Activated T-helper 17 cell treated with anti-CD3 and anti-CD28 coated beads, Interleukin-2, amount 50 U/mL, for 72 hours (primary cell): ENCODE measurements at regions not wholly inside any gene's neighbourhood (a gene's known extent, or its start where the extent isn't known, plus 50 kb on each side); places are given as distances from the start of the nearest gene placed in this dataset.

Experiments
- ATAC-seq: fragments of 150-1000 bp; cut with Tn5 transposase; replicated peaks from 2 replicates; pipeline ENCODE4 v1.10.0; 2021; ENCODE audit warnings: mild to moderate bottlenecking, moderate library complexity
- H3K27ac Mint-ChIP-seq: one replicate; pipeline ENCODE4 v1.8.0; 2022; ENCODE audit warnings: mixed read lengths
- H3K27me3 Mint-ChIP-seq: one replicate; pipeline ENCODE4 v1.8.0; 2022; ENCODE audit warnings: mixed read lengths
- H3K36me3 Mint-ChIP-seq: one replicate; pipeline ENCODE4 v1.8.0; 2022; ENCODE audit warnings: low read depth, mild to moderate bottlenecking, mixed read lengths
- H3K4me1 Mint-ChIP-seq: one replicate; pipeline ENCODE4 v1.8.0; 2022; ENCODE audit warnings: mixed read lengths
- H3K4me3 Mint-ChIP-seq: one replicate; pipeline ENCODE4 v1.8.0; 2022; ENCODE audit warnings: mild to moderate bottlenecking, mixed read lengths
- H3K9me3 Mint-ChIP-seq: one replicate; pipeline ENCODE4 v1.8.0; 2022; ENCODE audit warnings: mixed read lengths

DNA sequence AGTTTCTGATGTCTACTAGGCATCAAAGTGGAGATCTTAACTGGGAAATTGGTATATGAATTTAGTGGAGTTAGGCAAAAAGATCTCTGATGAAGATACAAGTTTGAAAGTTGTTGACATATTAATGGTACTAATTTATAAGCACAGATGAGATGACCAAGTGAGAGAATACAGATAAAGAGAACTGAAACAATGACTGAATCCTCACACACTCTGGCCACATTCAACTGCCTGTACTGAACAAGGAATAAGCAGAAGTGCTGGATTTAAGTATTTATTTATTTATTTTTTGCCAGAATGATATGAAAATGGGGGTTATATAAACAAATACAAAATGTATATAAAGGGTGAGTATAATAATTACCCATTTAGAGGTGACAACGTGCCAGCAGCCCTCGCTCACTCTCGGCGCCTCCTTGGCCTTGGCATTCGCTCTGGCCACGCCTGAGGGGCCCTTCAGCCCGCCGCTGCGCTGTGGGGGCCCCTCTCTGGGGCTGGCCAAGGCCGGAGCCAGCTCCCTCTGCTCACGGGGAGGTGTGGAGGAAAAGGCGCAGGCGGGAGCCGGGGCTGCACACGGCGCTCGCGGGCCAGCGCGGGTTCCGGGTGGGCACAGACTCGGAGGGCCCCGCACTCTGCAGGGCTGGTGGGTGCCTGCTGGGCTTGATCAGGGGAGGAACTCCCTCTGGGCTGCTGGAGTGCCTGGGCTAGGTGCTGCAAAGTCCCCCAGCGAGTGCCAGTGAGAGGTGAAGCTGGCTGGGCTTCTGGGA, 1363.9 kb upstream of the CRIM1 start:
- Mint-ChIP-seq H3K36me3 (no peaks in the 10 kb centered on the region), H3K4me3 (no peak overlapping the region), H3K27ac (no peak overlapping the region), H3K4me1 (no peaks in the 10 kb centered on the region), H3K9me3 (peaks cover 10% of the 10 kb centered on the region), H3K27me3 (no peaks in the 10 kb centered on the region)
- no peak for ATAC-seq

DNA sequence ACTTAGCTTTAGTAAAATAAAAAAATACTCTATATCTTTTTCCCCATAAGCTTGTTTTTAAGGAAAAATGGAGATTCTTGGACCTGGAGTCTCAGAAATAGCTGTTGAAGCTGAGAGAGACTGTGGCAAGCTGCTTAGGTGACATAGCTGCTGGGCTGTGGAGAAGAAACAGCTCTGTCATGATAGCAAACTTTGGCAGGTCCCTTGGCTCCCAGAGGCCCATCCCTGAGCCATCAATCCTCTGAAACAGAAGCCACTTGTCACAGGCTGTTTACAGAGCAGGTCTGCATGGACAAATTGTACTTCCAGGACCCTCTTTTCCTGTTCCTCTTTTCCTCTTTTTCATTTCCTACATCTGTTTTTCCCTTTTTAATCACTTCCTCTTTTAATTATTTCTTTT, 1370.1 kb upstream of the CRIM1 start:
- peaks cover 4% of the 10 kb centered on the region for H3K9me3 Mint-ChIP-seq
- H3K27ac Mint-ChIP-seq = no peak overlapping the region
- no peaks in the 10 kb centered on the region for H3K36me3 Mint-ChIP-seq
- no peak overlapping the region for H3K4me3 Mint-ChIP-seq
- H3K4me1 Mint-ChIP-seq = no peaks in the 10 kb centered on the region
- H3K27me3 Mint-ChIP-seq = no peaks in the 10 kb centered on the region
- no peak for ATAC-seq

DNA sequence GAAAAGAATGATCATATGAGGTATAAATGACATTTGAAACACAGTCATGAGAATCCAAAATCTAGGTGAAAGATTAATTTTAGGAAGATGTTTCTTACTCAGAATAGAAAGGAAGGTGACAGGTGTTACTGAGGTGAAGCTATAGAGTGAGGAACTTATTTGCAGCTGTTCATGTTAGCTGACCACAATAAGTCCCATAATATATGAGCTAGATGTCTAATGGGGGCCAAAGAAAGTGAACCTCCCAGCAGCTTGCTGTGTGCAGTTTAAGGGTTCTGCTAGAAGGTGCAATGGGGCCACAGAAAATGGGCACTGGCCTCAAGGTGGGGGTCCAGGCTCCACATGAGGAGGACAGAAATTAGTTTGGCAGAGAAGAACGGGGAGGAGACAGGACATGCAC, 1374.9 kb upstream of the CRIM1 start:
- Mint-ChIP-seq H3K4me1 (no peaks in the 10 kb centered on the region), H3K27me3 (no peaks in the 10 kb centered on the region), H3K36me3 (no peaks in the 10 kb centered on the region), H3K27ac (no peak overlapping the region), H3K4me3 (no peak overlapping the region), H3K9me3 (peaks cover 4% of the 10 kb centered on the region)
- ATAC-seq = no peak

DNA sequence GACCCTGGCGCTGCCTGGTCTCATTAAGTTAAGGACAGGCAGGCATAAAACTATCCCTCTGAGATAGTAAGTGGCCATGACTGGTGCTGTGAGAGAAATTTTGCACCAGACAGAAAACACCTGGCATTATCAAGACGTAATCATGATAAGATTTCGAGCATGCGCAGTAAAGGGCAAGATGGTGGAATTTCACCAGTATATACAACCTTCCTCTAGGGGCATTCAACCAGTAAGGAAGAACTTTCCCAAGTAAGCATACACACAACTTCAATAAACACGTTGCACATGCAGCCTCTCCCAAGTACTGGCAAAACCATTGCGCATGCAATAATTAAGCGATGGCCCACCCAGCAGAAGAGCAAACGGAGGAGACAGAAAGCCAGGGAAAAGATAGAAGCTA, 1376.4 kb upstream of the CRIM1 start:
- H3K27me3 Mint-ChIP-seq = no peaks in the 10 kb centered on the region
- H3K36me3 Mint-ChIP-seq = no peaks in the 10 kb centered on the region
- no peak overlapping the region for H3K27ac Mint-ChIP-seq
- peaks cover 4% of the 10 kb centered on the region for H3K9me3 Mint-ChIP-seq
- ATAC-seq = no peak
- no peak overlapping the region for H3K4me3 Mint-ChIP-seq
- no peaks in the 10 kb centered on the region for H3K4me1 Mint-ChIP-seq

DNA sequence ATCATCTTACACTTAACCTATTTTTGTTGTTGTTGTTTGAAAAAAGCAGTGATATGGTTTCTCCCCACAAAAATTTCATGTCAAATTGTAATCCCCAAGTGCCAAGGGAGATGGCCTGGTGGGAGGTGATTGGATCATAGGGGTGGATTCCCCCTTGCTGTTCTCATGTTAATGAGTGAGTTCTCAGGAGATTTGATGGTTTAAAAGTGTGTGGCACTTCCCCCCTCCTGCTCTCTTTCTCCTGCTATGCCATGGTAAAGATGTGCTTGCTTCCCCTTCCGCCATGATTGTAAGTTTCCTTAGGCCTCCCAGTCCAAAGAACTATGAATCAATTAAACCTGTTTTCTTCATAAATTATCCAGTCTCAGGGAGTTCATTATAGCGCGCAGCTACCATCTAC, 1362.7 kb upstream of the FAM98A start:
- Mint-ChIP-seq H3K27me3 (no peaks in the 10 kb centered on the region), H3K4me1 (no peaks in the 10 kb centered on the region), H3K27ac (no peak overlapping the region), H3K4me3 (no peak overlapping the region), H3K36me3 (no peaks in the 10 kb centered on the region), H3K9me3 (no peaks in the 10 kb centered on the region)
- ATAC-seq = no peak

DNA sequence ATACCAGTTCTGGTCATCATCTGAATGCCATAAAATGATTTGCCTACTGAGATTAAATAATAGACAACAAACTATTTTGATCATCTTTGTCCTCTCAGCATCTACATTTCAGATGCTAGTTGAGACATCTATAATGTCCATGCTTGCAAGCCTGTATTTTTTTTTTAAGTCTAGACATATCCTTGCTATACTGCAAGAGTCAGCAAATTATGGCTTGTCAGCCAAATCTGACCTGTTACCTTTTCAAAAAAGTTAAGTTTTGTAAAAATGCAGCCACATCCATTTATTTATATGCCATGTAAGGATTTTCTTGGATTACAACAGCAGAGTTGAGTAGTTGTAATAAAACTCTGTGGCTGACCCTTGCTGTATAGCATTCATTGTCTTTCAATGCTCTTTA, 1355.7 kb upstream of the FAM98A start:
- no peak overlapping the region for H3K4me3 Mint-ChIP-seq
- H3K36me3 Mint-ChIP-seq = no peaks in the 10 kb centered on the region
- no peaks in the 10 kb centered on the region for H3K4me1 Mint-ChIP-seq
- H3K27ac Mint-ChIP-seq = no peak overlapping the region
- H3K27me3 Mint-ChIP-seq = no peaks in the 10 kb centered on the region
- no peaks in the 10 kb centered on the region for H3K9me3 Mint-ChIP-seq
- no peak for ATAC-seq

DNA sequence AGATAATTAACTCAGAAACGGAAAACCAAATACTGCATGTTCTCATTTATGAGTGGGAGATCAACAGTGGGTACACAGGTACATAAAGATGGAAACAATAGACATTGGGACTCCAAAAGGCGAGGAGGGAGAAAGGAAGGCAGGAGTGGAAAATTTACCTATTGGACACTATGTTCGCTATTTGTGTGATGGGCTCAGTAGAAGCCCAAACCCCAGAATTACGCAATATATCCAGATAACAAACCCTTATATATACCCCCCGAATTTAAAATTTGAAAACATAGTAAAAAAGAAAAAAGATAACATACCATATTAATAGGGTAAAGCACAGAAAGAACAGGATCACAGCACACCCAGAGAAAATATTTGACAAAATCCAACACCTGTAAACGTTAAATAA, 1351.7 kb upstream of the FAM98A start:
- no peaks in the 10 kb centered on the region for H3K4me1 Mint-ChIP-seq
- ATAC-seq = no peak
- no peak overlapping the region for H3K27ac Mint-ChIP-seq
- H3K36me3 Mint-ChIP-seq = no peaks in the 10 kb centered on the region
- no peak overlapping the region for H3K4me3 Mint-ChIP-seq
- H3K27me3 Mint-ChIP-seq = no peaks in the 10 kb centered on the region
- peaks cover 6% of the 10 kb centered on the region for H3K9me3 Mint-ChIP-seq

DNA sequence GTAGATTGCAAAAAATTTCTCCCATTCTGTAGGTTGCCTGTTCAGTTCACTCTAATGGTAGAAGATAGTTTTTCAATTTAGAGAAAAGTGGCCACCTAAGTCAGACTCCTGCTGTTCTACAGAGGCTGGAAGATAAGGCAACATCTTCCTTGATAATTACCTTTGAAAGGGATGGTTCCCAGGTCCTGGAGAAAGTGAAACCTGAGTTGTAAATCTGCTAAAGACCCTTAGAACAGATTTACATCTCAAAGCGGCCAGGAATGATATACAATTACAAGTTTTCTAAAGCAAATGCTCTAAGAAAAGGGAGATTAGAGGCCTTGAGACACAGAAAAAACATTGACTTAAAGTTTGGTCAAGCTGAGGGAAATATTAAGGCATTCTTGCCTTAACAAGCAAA, 1350.2 kb upstream of the FAM98A start:
- no peaks in the 10 kb centered on the region for H3K27me3 Mint-ChIP-seq
- H3K4me1 Mint-ChIP-seq = no peaks in the 10 kb centered on the region
- peaks cover 9% of the 10 kb centered on the region for H3K9me3 Mint-ChIP-seq
- no peak overlapping the region for H3K4me3 Mint-ChIP-seq
- H3K27ac Mint-ChIP-seq = no peak overlapping the region
- ATAC-seq = no peak
- H3K36me3 Mint-ChIP-seq = no peaks in the 10 kb centered on the region

DNA sequence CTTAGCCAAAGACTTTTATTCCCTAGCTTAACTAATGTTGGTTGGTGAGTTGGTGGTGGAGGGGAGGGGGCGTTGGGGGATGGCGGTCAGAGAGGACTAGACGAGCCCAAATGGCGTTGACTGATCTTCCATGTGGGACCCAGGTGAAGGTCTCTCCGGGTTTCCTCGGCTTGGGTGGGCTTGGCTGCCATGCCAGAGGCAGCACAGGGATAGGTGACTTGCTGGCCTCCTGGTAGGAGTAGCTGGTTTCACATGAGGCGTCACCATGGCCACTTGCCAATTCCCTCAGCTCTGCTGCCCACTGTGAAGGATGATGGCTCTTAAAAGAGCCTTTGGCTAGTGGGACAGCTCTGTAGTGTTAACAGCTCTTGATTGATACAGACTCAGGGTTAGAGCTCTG, 1337.0 kb upstream of the FAM98A start:
- no peak overlapping the region for H3K27ac Mint-ChIP-seq

DNA sequence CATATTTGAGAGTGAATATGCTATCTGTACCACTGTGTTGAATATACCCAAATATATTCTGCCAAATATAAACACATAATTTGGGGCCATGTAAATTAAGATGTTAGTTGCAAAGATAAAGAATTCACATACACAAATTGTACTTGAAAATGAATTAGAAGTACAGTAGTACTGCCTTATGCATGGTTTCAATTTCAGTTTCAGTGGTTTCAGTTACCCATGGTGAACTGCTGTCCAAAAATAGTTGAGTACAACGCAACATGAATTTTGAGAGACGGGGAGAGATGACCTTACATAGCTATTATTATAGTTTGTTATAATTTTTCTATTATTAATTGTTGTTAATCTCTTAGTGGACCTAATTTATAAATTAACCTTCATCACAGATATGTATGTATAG, 1313.0 kb upstream of the FAM98A start:
- Mint-ChIP-seq H3K27me3 (no peaks in the 10 kb centered on the region), H3K4me3 (no peak overlapping the region), H3K4me1 (no peaks in the 10 kb centered on the region), H3K36me3 (no peaks in the 10 kb centered on the region), H3K27ac (no peak overlapping the region), H3K9me3 (peaks cover 10% of the 10 kb centered on the region)
- ATAC-seq = no peak

More for the DNA sequence above, 1337.0 kb upstream of the FAM98A start:
- Mint-ChIP-seq H3K36me3 (no peaks in the 10 kb centered on the region), H3K9me3 (peaks cover 5% of the 10 kb centered on the region), H3K4me3 (no peak overlapping the region), H3K4me1 (no peaks in the 10 kb centered on the region), H3K27me3 (no peaks in the 10 kb centered on the region)
- no peak for ATAC-seq

DNA sequence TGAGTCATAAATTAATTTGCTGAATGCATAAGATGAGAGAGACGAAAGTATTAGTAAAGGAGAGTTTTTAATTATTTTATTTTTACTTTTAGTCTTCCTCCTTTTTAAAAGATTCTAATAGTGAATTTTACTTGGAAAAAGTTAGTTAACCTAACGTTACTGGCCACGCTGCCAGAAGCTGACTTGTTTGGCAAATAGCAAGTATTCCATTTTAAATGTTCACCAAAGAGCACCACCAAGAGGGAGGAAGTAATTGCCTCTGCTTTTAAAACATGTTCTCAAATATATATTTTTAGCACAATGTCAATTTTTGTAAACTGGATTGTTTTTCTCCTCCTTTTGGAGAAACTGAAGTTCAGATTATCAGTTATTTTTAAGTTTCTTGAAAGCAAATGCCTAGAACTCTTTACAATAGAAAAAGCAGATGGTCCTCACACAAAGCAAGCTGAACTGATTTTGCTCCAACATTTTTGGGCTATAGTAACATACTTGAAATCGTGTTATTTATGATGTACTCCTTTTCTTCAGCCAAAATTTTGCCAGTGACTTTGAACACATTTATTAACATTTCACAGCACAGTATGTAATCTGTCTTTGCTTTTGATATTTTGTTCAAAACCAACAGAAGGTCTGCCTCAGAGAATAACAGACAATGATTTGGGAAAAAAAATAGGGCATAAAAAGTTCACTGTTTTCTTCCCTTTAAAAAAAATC, 1311.0 kb upstream of the FAM98A start:
- H3K27ac Mint-ChIP-seq = no peak overlapping the region
- H3K4me3 Mint-ChIP-seq = no peak overlapping the region
- H3K27me3 Mint-ChIP-seq = no peaks in the 10 kb centered on the region
- H3K4me1 Mint-ChIP-seq = no peaks in the 10 kb centered on the region
- no peak for ATAC-seq
- peaks cover 7% of the 10 kb centered on the region for H3K9me3 Mint-ChIP-seq
- no peaks in the 10 kb centered on the region for H3K36me3 Mint-ChIP-seq

DNA sequence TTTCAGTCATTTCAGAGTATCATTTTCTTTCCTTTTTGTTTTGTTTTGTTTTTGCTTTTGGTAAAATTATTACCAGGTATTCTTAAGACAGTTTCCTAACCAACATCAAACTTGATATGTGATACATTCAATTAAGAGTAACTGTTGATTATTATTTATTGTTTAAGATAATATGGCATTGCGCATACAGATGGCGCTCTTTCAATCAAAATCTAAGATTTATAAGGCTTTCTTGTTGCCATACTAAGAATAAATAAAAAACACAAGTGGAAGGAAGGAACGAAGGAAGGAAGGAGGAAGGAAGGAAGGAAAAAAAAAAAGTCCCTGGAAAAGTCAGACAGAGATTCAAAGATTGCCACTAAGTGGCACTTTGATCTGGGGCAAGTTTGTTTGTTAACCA, 1308.7 kb upstream of the FAM98A start:
- Mint-ChIP-seq H3K4me1 (no peaks in the 10 kb centered on the region), H3K9me3 (peaks cover 5% of the 10 kb centered on the region), H3K36me3 (no peaks in the 10 kb centered on the region)

DNA sequence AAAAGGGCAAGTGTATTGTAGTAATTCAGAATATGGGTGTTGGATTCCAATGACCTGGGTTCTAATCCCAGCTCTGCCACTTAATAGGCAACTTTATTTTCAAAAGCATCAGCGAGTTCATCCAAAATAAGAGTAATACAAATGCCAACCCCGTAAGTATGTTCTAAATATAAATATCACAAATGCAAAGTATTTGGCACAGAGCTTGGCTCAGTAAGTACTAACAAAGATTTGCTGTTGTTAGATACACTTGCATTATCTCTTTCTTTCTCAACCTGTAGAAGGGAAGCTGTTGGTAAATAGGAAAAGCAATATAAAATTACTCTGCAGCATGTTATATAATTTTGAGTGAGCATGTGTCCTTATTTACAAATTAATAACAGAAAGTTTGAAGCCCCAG, 1302.6 kb upstream of the FAM98A start:
- H3K27ac Mint-ChIP-seq = no peak overlapping the region
- ATAC-seq = no peak
- no peaks in the 10 kb centered on the region for H3K4me1 Mint-ChIP-seq
- H3K4me3 Mint-ChIP-seq = no peak overlapping the region
- no peaks in the 10 kb centered on the region for H3K36me3 Mint-ChIP-seq
- H3K9me3 Mint-ChIP-seq = peaks cover 8% of the 10 kb centered on the region
- no peaks in the 10 kb centered on the region for H3K27me3 Mint-ChIP-seq

More for the DNA sequence above, 1308.7 kb upstream of the FAM98A start:
- no peak overlapping the region for H3K4me3 Mint-ChIP-seq
- no peak overlapping the region for H3K27ac Mint-ChIP-seq
- ATAC-seq = no peak
- H3K27me3 Mint-ChIP-seq = no peaks in the 10 kb centered on the region

DNA sequence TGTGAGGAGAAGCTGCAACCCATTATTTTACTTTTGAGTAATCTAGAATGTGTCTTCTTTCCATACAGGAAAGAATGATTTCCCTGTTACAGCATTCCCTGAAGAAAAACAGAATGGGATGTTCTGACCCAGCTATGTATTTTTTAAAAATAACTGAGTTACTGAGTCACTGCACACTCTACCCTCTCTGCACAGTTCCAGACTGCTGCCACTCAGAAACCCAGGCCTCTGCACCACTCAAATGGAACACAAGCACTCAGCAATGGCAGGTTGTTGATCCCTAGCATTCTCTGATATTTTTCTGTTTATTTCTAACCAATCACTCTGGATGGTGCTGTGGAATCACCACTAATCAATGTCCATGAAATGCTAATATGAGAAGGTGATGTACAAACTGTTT, 1300.0 kb upstream of the FAM98A start:
- Mint-ChIP-seq H3K4me3 (no peak overlapping the region), H3K9me3 (peaks cover 4% of the 10 kb centered on the region), H3K27me3 (no peaks in the 10 kb centered on the region), H3K36me3 (no peaks in the 10 kb centered on the region), H3K27ac (no peak overlapping the region), H3K4me1 (no peaks in the 10 kb centered on the region)
- no peak for ATAC-seq

DNA sequence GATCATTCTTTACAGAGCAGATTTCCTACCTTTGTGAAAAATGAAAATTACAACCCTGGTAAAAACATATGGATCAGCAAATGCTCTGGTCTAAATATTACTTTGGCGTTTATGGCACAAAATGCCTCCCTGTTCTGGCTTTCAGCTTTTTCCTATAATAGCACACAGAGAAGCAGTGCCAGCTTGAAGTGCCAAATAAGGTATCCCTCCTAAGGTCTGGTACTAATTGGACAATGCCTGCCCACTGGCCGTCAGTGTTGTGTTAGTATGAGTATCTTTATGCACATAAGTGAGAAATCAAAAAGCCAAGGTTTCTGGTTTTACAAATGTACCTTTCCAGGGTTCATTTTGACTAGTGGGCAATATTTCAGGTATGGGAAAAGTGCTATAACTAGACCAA, 1293.7 kb upstream of the FAM98A start:
- Mint-ChIP-seq H3K9me3 (peaks cover 12% of the 10 kb centered on the region), H3K4me1 (no peaks in the 10 kb centered on the region), H3K4me3 (no peak overlapping the region), H3K36me3 (no peaks in the 10 kb centered on the region), H3K27ac (no peak overlapping the region), H3K27me3 (no peaks in the 10 kb centered on the region)
- ATAC-seq = no peak
